PC-9 (cell line): ENCODE measurements at regions not wholly inside any gene's neighbourhood (a gene's known extent, or its start where the extent isn't known, plus 50 kb on each side); places are given as distances from the start of the nearest gene placed in this dataset.

Experiments
- EZH2 ChIP-seq: fragments of 200-600 bp; sonication (generic); IDR thresholded peaks from 2 replicates; pipeline ENCODE4 v1.8.0; 2017; ENCODE audit warnings: antibody characterized with exemption, low read depth
- TF ChIP-seq, protein P1 (sequence below): fragments of 200-600 bp; sonication (generic); conservative IDR thresholded peaks from 2 replicates; pipeline ENCODE4 v1.6.1; 2017; ENCODE audit warnings: mixed run types, antibody characterized with exemption, mild to moderate bottlenecking, moderate library complexity

DNA sequence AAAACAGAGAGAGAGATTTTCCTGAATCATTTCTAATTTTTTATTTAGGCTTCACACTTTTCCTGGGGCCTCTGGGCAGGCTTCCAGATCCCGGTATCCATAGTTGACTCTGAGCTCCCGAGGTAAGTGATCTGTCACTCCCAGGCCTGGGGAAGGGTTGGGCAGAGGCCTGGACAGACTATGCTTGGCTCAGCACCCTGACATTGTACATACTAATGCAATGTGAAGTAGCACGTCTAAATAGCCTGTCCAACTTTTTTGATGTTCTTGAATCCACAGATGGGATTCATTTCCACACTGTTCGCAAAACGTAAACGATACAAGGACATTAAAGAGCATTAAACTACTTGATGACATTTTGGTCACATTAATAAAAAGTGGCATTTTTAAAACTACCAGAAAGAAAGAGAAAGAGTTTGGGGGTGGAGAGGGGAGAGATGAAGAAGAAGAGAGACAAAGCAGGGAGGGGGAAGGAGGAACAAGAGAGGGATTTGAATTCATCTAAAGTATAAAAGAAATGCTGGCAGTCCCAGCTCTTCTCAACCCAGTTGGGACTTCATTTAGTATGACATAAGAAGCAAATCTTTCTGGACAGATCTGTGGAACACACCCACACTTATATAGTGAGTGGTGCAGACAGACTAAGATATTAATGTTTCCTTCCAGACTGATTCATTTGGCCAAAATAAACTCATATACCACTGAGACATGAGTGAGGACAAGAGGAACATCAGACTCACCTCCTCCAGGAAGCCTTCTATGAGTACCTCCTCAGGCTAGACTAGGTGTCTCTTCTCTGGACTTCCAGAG is 514.2 kb downstream of the SOX6 start:
- TF ChIP-seq, protein P1, sequence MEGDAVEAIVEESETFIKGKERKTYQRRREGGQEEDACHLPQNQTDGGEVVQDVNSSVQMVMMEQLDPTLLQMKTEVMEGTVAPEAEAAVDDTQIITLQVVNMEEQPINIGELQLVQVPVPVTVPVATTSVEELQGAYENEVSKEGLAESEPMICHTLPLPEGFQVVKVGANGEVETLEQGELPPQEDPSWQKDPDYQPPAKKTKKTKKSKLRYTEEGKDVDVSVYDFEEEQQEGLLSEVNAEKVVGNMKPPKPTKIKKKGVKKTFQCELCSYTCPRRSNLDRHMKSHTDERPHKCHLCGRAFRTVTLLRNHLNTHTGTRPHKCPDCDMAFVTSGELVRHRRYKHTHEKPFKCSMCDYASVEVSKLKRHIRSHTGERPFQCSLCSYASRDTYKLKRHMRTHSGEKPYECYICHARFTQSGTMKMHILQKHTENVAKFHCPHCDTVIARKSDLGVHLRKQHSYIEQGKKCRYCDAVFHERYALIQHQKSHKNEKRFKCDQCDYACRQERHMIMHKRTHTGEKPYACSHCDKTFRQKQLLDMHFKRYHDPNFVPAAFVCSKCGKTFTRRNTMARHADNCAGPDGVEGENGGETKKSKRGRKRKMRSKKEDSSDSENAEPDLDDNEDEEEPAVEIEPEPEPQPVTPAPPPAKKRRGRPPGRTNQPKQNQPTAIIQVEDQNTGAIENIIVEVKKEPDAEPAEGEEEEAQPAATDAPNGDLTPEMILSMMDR, result no peak
- TF ChIP-seq EZH2, result no peak
